Activated T-cell treated with anti-CD3 and anti-CD28 coated beads, Interleukin-2, amount 50 U/mL, for 24 hours (primary cell): ENCODE measurements at regions not wholly inside any gene's neighbourhood (a gene's known extent, or its start where the extent isn't known, plus 50 kb on each side); places are given as distances from the start of the nearest gene placed in this dataset.

Experiments
- DNase-seq: peaks from one replicate; pipeline ENCODE4 v3.0.0-alpha.2; 2020
- H3K27ac Mint-ChIP-seq: 2 replicates; pipeline ENCODE4 v1.8.0; 2020; ENCODE audit warnings: mild to moderate bottlenecking, mixed read lengths
- H3K27me3 Mint-ChIP-seq: 2 replicates; pipeline ENCODE4 v1.8.0; 2020; ENCODE audit warnings: mixed read lengths
- H3K36me3 Mint-ChIP-seq: 2 replicates; pipeline ENCODE4 v1.8.0; 2020; ENCODE audit warnings: low read depth, mixed read lengths
- H3K4me1 Mint-ChIP-seq: 2 replicates; pipeline ENCODE4 v1.8.0; 2020; ENCODE audit warnings: low read depth, mixed read lengths
- H3K4me3 Mint-ChIP-seq: 2 replicates; pipeline ENCODE4 v1.8.0; 2020; ENCODE audit warnings: mild to moderate bottlenecking, moderate library complexity, mixed read lengths
- H3K9me3 Mint-ChIP-seq: 2 replicates; pipeline ENCODE4 v1.8.0; 2020; ENCODE audit warnings: mixed read lengths

- Mint-ChIP-seq H3K4me3 (no peak overlapping the region), H3K4me1 (no peaks in the 10 kb centered on the region), H3K27ac (no peak overlapping the region), H3K9me3 (no peaks in the 10 kb centered on the region), H3K36me3 (no peaks in the 10 kb centered on the region), H3K27me3 (no peaks in the 10 kb centered on the region)
- DNase-seq = no peak
Observed at GRCh38 chr12:127667131-127667685, 599.8 kb upstream of the TMEM132C start.

- H3K36me3 Mint-ChIP-seq = no peaks in the 10 kb centered on the region
- DNase-seq = no peak
- no peaks in the 10 kb centered on the region for H3K9me3 Mint-ChIP-seq
- H3K27ac Mint-ChIP-seq = no peak overlapping the region
- no peaks in the 10 kb centered on the region for H3K27me3 Mint-ChIP-seq
- H3K4me3 Mint-ChIP-seq = no peak overlapping the region
- no peaks in the 10 kb centered on the region for H3K4me1 Mint-ChIP-seq
Observed at GRCh38 chr12:127670294-127670693, 596.7 kb upstream of the TMEM132C start.

GRCh38 chr12:127670796-127671195 lies 596.2 kb upstream of the TMEM132C start:
- no peaks in the 10 kb centered on the region for H3K27me3 Mint-ChIP-seq
- no peaks in the 10 kb centered on the region for H3K36me3 Mint-ChIP-seq
- no peak overlapping the region for H3K27ac Mint-ChIP-seq
- no peak overlapping the region for H3K4me3 Mint-ChIP-seq
- no peaks in the 10 kb centered on the region for H3K9me3 Mint-ChIP-seq
- DNase-seq = no peak
- H3K4me1 Mint-ChIP-seq = no peaks in the 10 kb centered on the region

- Mint-ChIP-seq H3K36me3 (no peaks in the 10 kb centered on the region), H3K4me3 (no peak overlapping the region), H3K4me1 (no peaks in the 10 kb centered on the region), H3K27ac (no peak overlapping the region), H3K9me3 (no peaks in the 10 kb centered on the region), H3K27me3 (no peaks in the 10 kb centered on the region)
- DNase-seq = no peak
Observed at GRCh38 chr12:127675936-127676335, 591.0 kb upstream of the TMEM132C start.

DNA sequence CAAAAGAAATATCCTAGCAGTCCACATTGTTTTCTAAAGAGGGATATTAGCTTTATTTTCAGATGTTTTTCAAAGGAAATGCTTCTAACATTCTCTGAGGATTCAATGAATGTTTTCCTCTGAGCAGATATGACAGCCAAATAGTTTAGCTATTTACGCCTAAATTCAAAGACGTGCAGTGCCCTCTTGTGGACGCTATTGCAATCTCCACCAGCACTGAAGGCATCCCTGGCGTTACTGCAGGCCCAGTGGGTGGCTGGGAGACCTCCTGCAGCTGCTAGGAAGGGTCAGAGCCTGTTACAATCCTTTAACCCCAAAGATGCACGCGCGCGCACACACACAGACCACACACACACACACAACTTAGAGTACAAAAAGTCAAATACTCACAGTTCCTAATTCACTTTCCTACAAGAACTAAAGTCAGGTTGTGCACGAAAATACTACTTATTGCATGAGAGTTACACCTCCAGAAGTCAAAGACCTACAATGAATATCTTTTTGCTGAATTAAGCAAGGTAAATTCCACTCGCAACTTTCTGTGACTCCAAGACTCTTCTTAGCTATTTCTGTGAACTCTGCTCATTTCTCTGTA lies 589.3 kb upstream of the TMEM132C start:
- Mint-ChIP-seq H3K9me3 (no peaks in the 10 kb centered on the region), H3K27ac (no peak overlapping the region), H3K4me3 (no peak overlapping the region), H3K36me3 (no peaks in the 10 kb centered on the region), H3K4me1 (no peaks in the 10 kb centered on the region), H3K27me3 (no peaks in the 10 kb centered on the region)
- peak; percentile 41 for DNase-seq

GRCh38 chr12:127678945-127679344 lies 588.0 kb upstream of the TMEM132C start:
- DNase-seq = no peak
- no peaks in the 10 kb centered on the region for H3K4me1 Mint-ChIP-seq

GRCh38 chr12:127680516-127680915 lies 586.5 kb upstream of the TMEM132C start:
- no peaks in the 10 kb centered on the region for H3K9me3 Mint-ChIP-seq
- no peak overlapping the region for H3K4me3 Mint-ChIP-seq
- H3K27ac Mint-ChIP-seq = no peak overlapping the region
- no peaks in the 10 kb centered on the region for H3K36me3 Mint-ChIP-seq
- H3K27me3 Mint-ChIP-seq = no peaks in the 10 kb centered on the region
- no peaks in the 10 kb centered on the region for H3K4me1 Mint-ChIP-seq
- no peak for DNase-seq

More at GRCh38 chr12:127678945-127679344, 588.0 kb upstream of the TMEM132C start:
- no peaks in the 10 kb centered on the region for H3K9me3 Mint-ChIP-seq
- H3K36me3 Mint-ChIP-seq = no peaks in the 10 kb centered on the region
- H3K27ac Mint-ChIP-seq = no peak overlapping the region
- H3K27me3 Mint-ChIP-seq = no peaks in the 10 kb centered on the region
- H3K4me3 Mint-ChIP-seq = no peak overlapping the region

- no peaks in the 10 kb centered on the region for H3K9me3 Mint-ChIP-seq
- no peaks in the 10 kb centered on the region for H3K27me3 Mint-ChIP-seq
- no peak overlapping the region for H3K4me3 Mint-ChIP-seq
- no peaks in the 10 kb centered on the region for H3K36me3 Mint-ChIP-seq
- DNase-seq = no peak
- H3K4me1 Mint-ChIP-seq = no peaks in the 10 kb centered on the region
- no peak overlapping the region for H3K27ac Mint-ChIP-seq
Observed at GRCh38 chr12:127681151-127681754, 585.7 kb upstream of the TMEM132C start.

DNA sequence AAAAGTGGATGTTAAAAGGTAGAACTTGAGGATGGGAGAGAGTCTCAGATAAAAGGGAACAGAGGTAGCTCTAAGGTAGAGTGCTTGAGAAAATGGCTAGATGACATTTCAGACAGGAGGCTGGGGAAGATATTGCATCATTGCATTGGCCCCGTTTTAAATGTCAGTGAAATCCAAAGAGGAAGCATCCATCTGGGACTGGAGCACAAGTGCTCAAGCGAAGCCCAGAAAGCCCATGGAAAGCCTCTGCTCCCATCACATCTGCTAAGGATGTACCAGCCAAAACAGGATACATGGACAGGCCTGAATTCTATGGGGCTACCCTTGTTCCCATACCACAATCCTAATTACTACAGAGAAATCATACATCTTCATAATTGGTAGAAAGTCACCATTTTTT lies 581.5 kb upstream of the TMEM132C start:
- Mint-ChIP-seq H3K9me3 (no peaks in the 10 kb centered on the region), H3K27ac (no peak overlapping the region), H3K27me3 (no peaks in the 10 kb centered on the region), H3K36me3 (no peaks in the 10 kb centered on the region), H3K4me3 (no peak overlapping the region), H3K4me1 (no peaks in the 10 kb centered on the region)
- DNase-seq = no peak

GRCh38 chr12:127685931-127686330 lies 581.0 kb upstream of the TMEM132C start:
- no peaks in the 10 kb centered on the region for H3K4me1 Mint-ChIP-seq
- no peak overlapping the region for H3K27ac Mint-ChIP-seq
- no peak for DNase-seq
- no peak overlapping the region for H3K4me3 Mint-ChIP-seq
- no peaks in the 10 kb centered on the region for H3K36me3 Mint-ChIP-seq
- no peaks in the 10 kb centered on the region for H3K9me3 Mint-ChIP-seq
- H3K27me3 Mint-ChIP-seq = no peaks in the 10 kb centered on the region

GRCh38 chr12:127687181-127687580 lies 579.8 kb upstream of the TMEM132C start:
- Mint-ChIP-seq H3K4me3 (no peak overlapping the region), H3K36me3 (no peaks in the 10 kb centered on the region), H3K9me3 (no peaks in the 10 kb centered on the region), H3K4me1 (no peaks in the 10 kb centered on the region), H3K27ac (no peak overlapping the region), H3K27me3 (no peaks in the 10 kb centered on the region)
- DNase-seq = no peak

DNA sequence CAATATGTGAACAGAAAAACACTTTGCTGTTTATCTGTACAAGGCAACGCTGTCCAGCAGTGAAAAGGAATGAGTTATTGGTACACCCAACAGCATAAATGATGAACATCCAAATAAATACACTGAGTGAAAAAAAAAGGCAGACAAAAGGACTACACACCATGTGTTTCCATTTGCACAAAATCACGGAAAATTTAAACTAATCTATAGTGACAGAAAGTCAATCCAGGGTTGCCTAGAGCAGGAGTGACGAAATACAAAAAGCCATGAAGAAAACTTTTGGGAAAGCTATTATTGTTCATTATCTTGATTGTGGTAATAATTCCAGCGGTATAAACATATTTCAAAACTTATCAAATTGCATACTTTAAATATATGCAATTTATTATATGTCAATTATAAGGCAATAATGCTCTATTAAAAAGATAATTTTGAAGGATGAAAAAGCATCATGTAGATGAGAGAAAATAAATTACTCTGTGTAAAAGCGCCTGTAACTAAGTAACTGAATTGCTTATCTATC lies 578.0 kb upstream of the TMEM132C start:
- Mint-ChIP-seq H3K4me1 (no peaks in the 10 kb centered on the region), H3K27me3 (no peaks in the 10 kb centered on the region), H3K4me3 (no peak overlapping the region), H3K36me3 (no peaks in the 10 kb centered on the region), H3K9me3 (no peaks in the 10 kb centered on the region), H3K27ac (no peak overlapping the region)
- no peak for DNase-seq

DNA sequence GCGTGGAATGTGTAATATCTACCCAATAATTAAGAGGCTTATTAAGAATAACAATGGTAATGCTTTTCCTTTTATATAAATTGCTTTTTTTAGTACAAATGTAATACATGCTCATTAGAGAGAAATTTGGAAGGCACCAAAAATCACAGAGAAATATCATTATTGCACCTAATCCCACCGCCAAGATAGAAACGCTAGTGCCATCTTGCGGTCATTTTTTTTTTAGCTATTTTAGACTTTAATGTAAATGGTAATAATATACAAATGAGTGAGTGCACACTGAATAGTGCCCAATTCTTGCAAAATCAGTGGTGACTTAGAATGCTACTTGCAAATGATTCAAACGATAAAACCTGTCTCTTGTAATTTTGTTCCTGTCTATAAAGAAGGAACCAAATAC lies 576.8 kb upstream of the TMEM132C start:
- H3K4me1 Mint-ChIP-seq = no peaks in the 10 kb centered on the region

DNA sequence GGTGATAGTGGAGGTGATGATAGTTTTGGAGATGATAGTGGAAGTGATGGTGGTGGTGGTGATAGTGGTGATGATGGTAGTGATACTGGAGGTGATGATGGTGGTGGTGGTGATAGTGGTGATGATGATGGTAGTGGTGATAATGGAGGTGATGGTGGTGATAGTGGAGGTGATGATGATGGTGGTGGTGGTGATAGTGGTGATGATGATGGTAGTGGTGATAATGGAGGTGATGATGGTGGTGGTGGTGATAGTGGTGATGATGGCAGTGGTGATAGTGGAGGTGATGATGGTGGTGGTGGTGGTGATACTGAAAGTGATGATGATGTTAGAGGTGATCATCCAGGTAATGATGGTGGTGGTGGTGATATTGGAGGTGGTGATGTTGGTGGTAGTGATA lies 570.0 kb upstream of the TMEM132C start:
- no peaks in the 10 kb centered on the region for H3K4me1 Mint-ChIP-seq
- no peak overlapping the region for H3K4me3 Mint-ChIP-seq
- no peaks in the 10 kb centered on the region for H3K27me3 Mint-ChIP-seq
- no peaks in the 10 kb centered on the region for H3K36me3 Mint-ChIP-seq
- DNase-seq = no peak
- H3K27ac Mint-ChIP-seq = no peak overlapping the region
- H3K9me3 Mint-ChIP-seq = peaks cover 5% of the 10 kb centered on the region

More for the DNA sequence above, 576.8 kb upstream of the TMEM132C start:
- no peaks in the 10 kb centered on the region for H3K36me3 Mint-ChIP-seq
- no peak for DNase-seq
- no peaks in the 10 kb centered on the region for H3K9me3 Mint-ChIP-seq
- H3K4me3 Mint-ChIP-seq = no peak overlapping the region
- no peaks in the 10 kb centered on the region for H3K27me3 Mint-ChIP-seq
- no peak overlapping the region for H3K27ac Mint-ChIP-seq

DNA sequence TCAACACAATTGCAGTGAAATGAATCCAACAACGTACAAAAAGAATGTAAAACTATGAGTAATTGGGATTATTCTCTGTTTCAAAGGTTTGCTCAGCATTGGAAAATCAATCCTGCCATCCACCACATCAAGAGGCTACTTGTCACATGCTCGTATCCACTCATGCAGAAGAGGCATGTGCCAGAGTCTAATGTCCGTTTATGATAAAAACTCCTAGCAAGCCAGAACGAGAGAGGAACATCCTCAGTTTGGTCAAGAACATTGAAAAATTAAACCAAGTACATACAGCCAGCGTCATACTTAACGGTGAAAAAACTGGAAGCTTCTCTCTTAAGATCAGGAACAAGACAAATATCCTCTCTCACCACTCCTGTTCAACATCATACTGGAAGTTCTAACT lies 563.9 kb upstream of the TMEM132C start:
- H3K27ac Mint-ChIP-seq = no peak overlapping the region
- H3K9me3 Mint-ChIP-seq = peaks cover 8% of the 10 kb centered on the region
- DNase-seq = no peak
- no peaks in the 10 kb centered on the region for H3K4me1 Mint-ChIP-seq
- H3K27me3 Mint-ChIP-seq = no peaks in the 10 kb centered on the region
- H3K36me3 Mint-ChIP-seq = no peaks in the 10 kb centered on the region
- H3K4me3 Mint-ChIP-seq = no peak overlapping the region
